Mucosa of descending colon (tissue), 3 donors: ENCODE measurements at regions not wholly inside any gene's neighbourhood (a gene's known extent, or its start where the extent isn't known, plus 50 kb on each side); places are given as distances from the start of the nearest gene placed in this dataset.

Experiments used
- ATAC-seq: fragments of 200-7000 bp; cut with Tn5 transposase; one replicate; pipeline ENCODE4 v1.9.1; 2020; ENCODE audit warnings: mild to moderate bottlenecking, moderate library complexity
- DNase-seq, 3 donors: peaks; one replicate each; pipeline ENCODE4 v3.0.0-alpha.2; 2020
- H3K36me3 ChIP-seq: fragments of 200-600 bp; one replicate; pipeline ENCODE4 v1.8.0; 2021; ENCODE audit warnings: low read depth, mild to moderate bottlenecking
- H3K4me1 ChIP-seq: fragments of 200-600 bp; one replicate; pipeline ENCODE4 v1.8.0; 2021; ENCODE audit warnings: low read depth, mild to moderate bottlenecking
- H3K4me3 ChIP-seq: fragments of 200-600 bp; one replicate; pipeline ENCODE4 v1.8.0; 2021; ENCODE audit warnings: mild to moderate bottlenecking
- H3K9me3 ChIP-seq: fragments of 200-600 bp; one replicate; pipeline ENCODE4 v1.8.0; 2021; ENCODE audit warnings: mild to moderate bottlenecking
- CTCF ChIP-seq: fragments of 200-600 bp; IDR thresholded peaks from one replicate; pipeline ENCODE4 v1.8.0; 2022; ENCODE audit warnings: antibody characterized with exemption, mild to moderate bottlenecking
- intact Hi-C, 2 donors: fragments of 100-400 bp; cut with DNase I in 1 of 2; cut with micrococcal nuclease in 1 of 2; formaldehyde crosslinking; loops; one replicate each; pipeline versions ENCODE4 v1.11.0 to v1.11.1; 2022; cut with DNase I, micrococcal nuclease
- donor health status: DM: no; HTN: no; CAD: no; lungs with moderate emphysema.
- donor health status: DM: no; HTN: no; CAD: no.
- donor health status: DM: no; HTN: yes; CAD: no.

- no peaks in the 10 kb centered on the region for H3K4me1 ChIP-seq
- no peak for DNase-seq
- no peak for ATAC-seq
- H3K9me3 ChIP-seq: no peaks in the 10 kb centered on the region
- no peak for TF ChIP-seq CTCF
- no peak overlapping the region for H3K4me3 ChIP-seq
- no peaks in the 10 kb centered on the region for H3K36me3 ChIP-seq
- intact Hi-C loops: no loop called here
Measured at GRCh38 chr2:173835726-173836125, 129.4 kb downstream of the SP3 start.

GRCh38 chr2:173841110-173841509, 124.1 kb downstream of the SP3 start:
- intact Hi-C loops: no loop called here
- no peak for ATAC-seq
- Histone ChIP-seq H3K4me1 (no peaks in the 10 kb centered on the region), H3K4me3 (no peak overlapping the region), H3K9me3 (no peaks in the 10 kb centered on the region), H3K36me3 (no peaks in the 10 kb centered on the region)
- no peak for TF ChIP-seq CTCF
- no peak for DNase-seq

- Histone ChIP-seq H3K36me3 (no peaks in the 10 kb centered on the region), H3K4me3 (no peak overlapping the region), H3K4me1 (no peaks in the 10 kb centered on the region), H3K9me3 (no peaks in the 10 kb centered on the region)
- intact Hi-C loops: no loop called here
- no peak for DNase-seq
- ATAC-seq: no peak
- TF ChIP-seq CTCF: no peak
Measured at GRCh38 chr2:173843526-173843925, 121.6 kb downstream of the SP3 start.

GRCh38 chr2:173851141-173851641, 114.0 kb downstream of the SP3 start:
- no peak for ATAC-seq
- intact Hi-C loops: no loop called here
- Histone ChIP-seq H3K9me3 (no peaks in the 10 kb centered on the region), H3K36me3 (no peaks in the 10 kb centered on the region), H3K4me1 (no peaks in the 10 kb centered on the region), H3K4me3 (no peak overlapping the region)
- DNase-seq: no peak
- no peak for TF ChIP-seq CTCF

GRCh38 chr2:173854141-173854540, 111.0 kb downstream of the SP3 start:
- no peak for TF ChIP-seq CTCF
- ATAC-seq (no peak), DNase-seq (no peak)
- Histone ChIP-seq H3K4me1 (no peaks in the 10 kb centered on the region), H3K4me3 (no peak overlapping the region), H3K9me3 (no peaks in the 10 kb centered on the region), H3K36me3 (no peaks in the 10 kb centered on the region)
- intact Hi-C loops: no loop called here

- Histone ChIP-seq H3K36me3 (no peaks in the 10 kb centered on the region), H3K4me1 (no peaks in the 10 kb centered on the region), H3K4me3 (no peak overlapping the region), H3K9me3 (no peaks in the 10 kb centered on the region)
- peak; percentile 55 for ATAC-seq
- intact Hi-C loops: no loop called here
- DNase-seq: no peak
- TF ChIP-seq CTCF: no peak
Measured at GRCh38 chr2:173854840-173855239, 110.3 kb downstream of the SP3 start.
